Ecto neural progenitor cell (in vitro differentiated cells): ENCODE measurements at regions not wholly inside any gene's neighbourhood (a gene's known extent, or its start where the extent isn't known, plus 50 kb on each side); places are given as distances from the start of the nearest gene placed in this dataset.

Experiments used
- DNase-seq: peaks from one replicate; pipeline ENCODE4 v3.0.0-alpha.2; 2018; ENCODE audit warnings: low spot score

DNA sequence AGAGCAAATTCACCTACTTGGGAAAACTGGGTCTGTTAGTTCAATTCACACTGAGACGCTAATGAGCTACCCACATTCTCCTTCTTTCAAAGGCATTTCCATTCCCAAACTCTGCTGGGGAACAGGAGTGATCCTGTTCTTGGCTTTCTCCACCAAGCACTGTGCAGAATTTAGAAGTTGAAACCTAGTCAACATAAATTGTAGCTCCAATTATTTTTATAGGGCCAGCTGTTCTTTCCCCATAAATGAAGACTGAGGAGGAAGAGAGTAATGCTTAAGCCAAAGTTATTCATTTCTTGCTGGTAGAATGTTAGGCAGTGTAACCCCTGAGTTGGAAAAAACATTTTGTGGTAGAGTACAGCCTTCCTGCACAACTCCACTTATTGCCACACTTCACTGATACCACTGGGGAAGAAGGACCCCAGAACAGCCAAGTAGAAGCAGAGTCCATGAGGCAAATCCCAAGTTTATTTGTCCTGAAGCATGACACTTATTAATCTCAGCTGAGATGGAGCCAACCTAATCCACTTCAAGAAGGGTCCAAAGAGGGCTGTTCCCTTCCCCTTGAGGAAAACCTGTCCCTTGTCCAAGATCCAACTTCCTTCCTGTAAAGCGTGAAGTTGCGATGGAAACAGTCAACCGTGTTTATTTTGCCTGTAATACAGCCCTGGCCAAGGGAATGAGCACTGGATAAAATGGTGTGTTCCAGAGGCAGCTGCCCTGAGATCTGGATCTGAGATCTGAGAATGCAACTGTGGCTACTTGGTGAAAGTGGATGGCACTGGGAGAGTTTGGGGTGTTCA, 151.8 kb downstream of the TBX5 start:
- no peak for DNase-seq

- DNase-seq: no peak
Measured at GRCh38 chr12:114248527-114248926, 157.4 kb downstream of the TBX5 start.

GRCh38 chr12:114245555-114245954, 160.4 kb downstream of the TBX5 start:
- DNase-seq: no peak

DNA sequence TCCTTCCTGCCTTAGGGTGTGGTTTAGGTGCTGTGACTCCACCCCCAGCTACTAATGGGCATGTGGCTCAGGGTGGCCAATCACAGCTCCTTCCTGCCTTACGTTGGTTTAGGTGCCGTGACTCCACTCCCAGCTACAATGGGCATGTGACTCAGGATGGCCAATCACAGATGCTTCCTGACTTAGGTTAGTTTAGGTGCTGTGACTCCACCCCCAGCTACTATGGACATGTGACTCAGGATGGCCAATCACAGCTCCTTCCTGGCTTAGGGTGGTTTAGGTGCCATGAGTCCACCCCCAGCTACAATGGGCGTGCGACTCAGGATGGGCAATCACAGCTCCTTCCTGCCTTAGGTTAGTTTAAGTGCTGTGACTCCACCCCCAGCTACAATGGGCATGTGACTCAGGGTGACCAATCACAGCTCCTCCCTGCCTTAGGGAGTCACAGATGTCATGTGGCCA, 163.9 kb downstream of the TBX5 start:
- no peak for DNase-seq

- no peak for DNase-seq
Measured at GRCh38 chr12:114240288-114240687, 165.7 kb downstream of the TBX5 start.

DNA sequence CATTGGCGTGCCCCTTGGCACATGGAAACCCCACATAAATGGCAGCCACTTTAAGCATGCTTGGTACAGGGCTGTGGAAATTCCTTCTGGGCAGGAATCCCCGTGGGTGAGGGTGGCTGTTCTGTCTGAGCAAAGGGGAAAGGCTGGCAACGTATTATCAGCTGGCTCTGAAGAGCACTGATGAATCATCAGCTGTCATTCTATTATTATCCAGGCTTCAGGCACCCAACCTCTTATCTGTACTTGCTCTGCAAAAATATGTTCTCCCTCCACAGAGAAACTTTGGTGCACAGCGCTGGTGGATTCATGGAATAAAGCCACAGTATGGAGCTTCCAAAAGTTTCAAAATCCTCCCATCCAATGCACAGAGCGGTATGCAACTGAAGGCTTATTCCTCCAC, 167.1 kb downstream of the TBX5 start:
- no peak for DNase-seq

DNA sequence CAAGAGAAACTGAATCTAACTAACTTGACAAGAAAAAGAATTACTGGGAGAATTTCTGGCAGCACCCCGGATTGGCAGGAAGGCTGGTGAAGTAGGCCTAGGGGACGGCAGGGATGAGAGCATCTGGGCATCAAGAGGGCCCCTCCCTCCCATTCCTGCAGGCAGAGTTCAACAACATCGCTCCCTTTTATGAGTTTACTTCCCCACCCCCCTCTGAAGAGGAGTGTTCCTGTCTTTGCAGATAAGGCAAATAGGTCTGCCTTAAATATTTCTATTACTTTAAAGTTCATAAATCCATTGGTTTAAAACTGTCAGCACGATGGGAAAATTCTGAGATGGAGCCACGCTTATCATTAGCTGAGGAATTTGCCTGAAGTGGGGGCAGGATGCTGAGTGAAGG, 168.7 kb downstream of the TBX5 start:
- DNase-seq: no peak

DNA sequence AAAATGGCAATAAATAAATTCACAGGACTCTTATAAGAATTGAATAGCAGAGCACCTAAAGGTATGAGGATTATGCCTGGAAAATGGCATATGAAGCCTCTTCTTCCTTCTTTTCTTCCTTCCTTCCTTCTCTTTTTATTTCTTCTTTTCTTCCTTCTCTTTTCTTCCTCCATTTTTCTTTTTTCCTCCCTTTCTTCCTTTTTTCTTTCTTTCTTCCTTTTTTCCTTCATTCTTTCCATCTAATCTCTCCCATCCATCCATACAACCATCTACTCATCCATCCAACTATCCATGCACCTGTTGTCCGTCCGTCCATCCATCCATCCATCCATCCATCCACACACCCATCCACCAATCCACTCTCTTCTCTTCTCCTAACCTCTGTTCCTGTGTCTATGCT, 173.8 kb downstream of the TBX5 start:
- DNase-seq: no peak

DNA sequence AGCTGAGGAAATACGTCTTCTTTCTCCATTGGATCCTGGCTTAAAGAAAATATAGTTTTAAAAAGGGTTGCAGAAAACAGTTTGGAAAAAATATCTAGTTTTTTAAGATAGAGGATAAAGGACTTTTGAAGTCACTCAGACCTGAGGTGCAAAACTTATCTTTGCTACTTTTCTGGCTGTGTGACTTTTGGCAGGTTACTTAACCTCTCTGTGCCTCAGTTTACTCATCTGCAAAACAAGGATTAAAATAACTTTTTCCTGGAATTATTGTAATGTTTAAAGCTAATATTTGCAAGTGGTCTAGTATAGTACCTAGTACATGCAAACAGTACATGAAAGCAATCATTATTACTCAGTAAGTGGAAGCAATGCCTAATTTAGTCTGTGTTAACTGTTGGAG, 176.8 kb downstream of the TBX5 start:
- DNase-seq: no peak

- DNase-seq: no peak
Measured at GRCh38 chr12:114226241-114226928, 179.6 kb downstream of the TBX5 start.

GRCh38 chr12:114221957-114222630, 183.8 kb downstream of the TBX5 start:
- DNase-seq: no peak

DNA sequence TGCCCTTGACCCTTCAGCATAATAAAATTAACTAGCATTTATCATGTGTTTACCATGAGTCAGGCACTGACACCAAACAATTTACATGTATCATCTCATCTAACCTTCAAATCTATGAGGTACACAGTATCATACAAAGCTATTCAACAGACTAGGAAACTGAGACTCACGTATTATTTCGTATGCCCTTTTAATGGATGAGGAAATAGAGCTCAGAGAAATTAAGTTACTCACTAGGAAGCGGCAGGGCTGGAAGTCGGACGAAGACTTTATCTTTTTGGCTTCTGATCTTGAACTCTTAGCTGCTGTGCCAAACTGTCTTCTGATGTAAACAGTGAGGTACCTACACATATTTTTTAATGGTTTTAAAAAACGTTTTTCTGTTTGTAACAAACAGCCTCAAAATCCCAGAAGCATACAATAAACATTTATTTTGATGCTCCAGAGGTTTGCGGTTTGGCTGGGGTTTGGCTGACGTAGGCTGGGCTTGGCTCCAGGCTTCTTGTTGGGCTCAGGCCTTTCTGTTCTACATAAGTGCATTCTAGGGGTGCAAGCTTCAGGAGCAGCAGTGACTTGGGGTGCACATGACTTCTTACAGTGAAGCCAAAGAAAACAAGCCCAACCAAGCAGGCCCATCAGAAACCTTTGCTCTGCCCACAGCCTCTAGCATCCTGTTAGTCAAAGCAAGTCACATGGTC, 184.7 kb downstream of the TBX5 start:
- no peak for DNase-seq

DNA sequence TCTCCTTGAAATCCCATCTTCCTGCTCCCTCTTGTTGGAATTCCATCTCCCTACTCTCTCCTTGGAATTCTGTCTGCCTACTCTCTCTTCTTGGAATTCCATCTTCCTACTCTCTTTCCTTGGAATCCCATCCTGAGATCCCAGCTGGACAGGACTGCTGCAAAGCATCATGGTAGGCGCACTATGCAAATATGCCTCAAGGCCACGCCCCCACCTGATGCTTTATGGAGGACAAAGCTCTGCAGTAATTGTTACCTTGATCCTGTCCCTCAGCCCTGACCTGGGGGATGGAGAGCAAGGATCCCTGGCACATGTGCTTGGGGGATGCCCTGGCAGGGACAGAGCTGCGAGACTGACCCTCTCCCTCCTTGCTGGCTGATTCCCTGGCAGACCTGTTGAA, 185.6 kb downstream of the TBX5 start:
- no peak for DNase-seq

DNA sequence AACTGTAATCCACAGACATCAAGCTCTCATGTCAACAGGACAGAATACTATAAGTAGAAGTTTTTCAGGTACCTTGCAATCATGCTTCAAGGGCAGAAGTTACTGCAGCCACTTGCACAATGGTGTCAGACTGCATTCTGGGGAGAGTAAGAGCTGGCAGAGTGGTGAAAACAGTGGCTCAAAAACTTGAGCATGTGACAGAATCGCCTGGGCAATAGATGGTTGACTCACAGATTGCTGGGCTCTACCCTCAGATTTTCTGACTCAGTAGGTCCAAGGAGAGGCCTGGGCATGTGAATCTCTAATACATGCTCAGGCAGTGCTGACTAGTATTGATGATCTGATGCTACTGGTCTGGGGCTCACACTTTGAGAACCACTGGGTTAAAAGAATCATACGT, 187.8 kb downstream of the TBX5 start:
- DNase-seq: no peak

- DNase-seq: no peak
Measured at GRCh38 chr12:114215746-114216145, 190.2 kb downstream of the TBX5 start.

- no peak for DNase-seq
Measured at GRCh38 chr12:114213055-114213581, 192.8 kb downstream of the TBX5 start.

GRCh38 chr12:114209861-114210260, 196.1 kb downstream of the TBX5 start:
- DNase-seq: no peak

- DNase-seq: no peak
Measured at GRCh38 chr12:114206525-114206924, 199.4 kb downstream of the TBX5 start.

GRCh38 chr12:114201794-114202193, 204.2 kb downstream of the TBX5 start:
- DNase-seq: no peak

DNA sequence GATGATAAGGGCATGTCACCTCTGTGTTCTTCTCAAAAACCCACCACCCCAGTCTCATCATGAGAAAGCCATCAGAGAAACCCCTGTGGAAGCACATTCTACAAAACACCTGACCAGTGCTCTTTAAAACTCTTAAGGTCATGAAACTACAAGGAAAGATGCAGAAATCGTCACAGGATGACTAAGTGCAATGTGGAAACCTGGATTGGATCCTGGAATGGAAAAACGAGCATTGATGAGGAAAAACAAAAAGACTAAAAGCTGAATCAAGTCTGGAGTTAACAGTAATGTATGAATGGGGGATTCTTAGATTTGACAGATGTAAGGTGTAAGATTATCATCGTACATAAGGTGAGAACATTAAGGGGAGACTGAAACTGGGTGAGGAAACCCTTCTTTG, 211.0 kb downstream of the TBX5 start:
- DNase-seq: no peak

DNA sequence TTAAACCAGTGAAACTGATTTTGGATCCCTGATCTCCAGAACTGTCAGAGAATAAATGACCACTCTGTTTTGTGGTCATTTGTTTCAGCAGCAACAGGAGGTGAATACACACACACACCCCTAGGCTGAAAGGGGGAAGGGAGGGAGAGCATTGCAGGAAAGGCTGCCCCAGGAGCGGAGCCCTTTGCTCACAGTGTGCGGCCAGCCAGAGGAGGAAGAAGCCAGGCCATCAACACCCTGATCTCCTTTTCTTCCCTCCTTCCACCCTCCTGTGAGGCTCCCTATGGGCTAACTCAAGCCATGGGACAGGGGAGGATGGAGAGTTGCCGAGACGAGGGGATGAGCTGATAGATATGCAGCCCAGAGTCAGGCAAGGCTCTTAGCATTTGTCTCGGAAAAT, 211.9 kb downstream of the TBX5 start:
- no peak for DNase-seq

DNA sequence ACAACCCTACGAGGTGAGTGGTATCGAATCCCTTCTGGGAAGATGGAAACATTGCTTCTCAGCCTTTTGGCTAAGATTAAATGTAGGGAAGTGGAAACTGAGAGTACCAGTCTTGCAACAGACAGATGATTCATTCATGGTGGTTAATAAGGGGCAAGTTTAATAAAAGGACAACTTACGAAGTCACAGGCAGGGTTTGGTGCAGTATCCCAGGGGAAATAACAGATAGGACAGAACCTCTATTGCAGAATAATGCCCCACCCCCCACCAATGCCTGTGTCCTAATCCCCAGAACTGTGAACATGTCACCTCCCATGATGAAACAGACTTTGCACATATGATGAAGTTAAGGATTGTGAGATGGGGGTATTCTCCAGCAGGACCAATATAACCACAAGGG, 212.5 kb downstream of the TBX5 start:
- no peak for DNase-seq
